H1 (cell line): ENCODE measurements at regions not wholly inside any gene's neighbourhood (a gene's known extent, or its start where the extent isn't known, plus 50 kb on each side); places are given as distances from the start of the nearest gene placed in this dataset.

Experiments used
- CTCF ChIA-PET: fragments of 300-600 bp; sonication (Branson Sonifier 250); formaldehyde crosslinking; loops from one replicate; lab custom pipeline; 2021; ENCODE audit not compliant: partially characterized antibody; lab: Charles Lee
- POLR2A ChIA-PET: fragments of 300-600 bp; sonication (Branson Sonifier 250); formaldehyde crosslinking; loops from one replicate; lab custom pipeline; 2021; ENCODE audit warnings: inconsistent platforms; ENCODE audit not compliant: partially characterized antibody; lab: Charles Lee
- DNase-seq, 2 experiments: peaks; one replicate each; pipeline versions ENCODE4 v3.0.0 to v3.0.0-alpha.2; 2010 to 2022; ENCODE audit warnings: low spot score in 2 of 2, low read depth in 1 of 2, mixed read lengths in 1 of 2
- FAIRE-seq: peaks from 2 replicates; lab custom pipeline; 2011; peaks lifted over from hg19 to GRCh38; lab: Jason Lieb, UNC
- H2AFZ ChIP-seq: 2 replicates; pipeline ENCODE4 v1.8.1; 2012; ENCODE audit warnings: low read length, inconsistent platforms
- H2AK5ac ChIP-seq: 2 replicates; pipeline ENCODE4 v1.6.1; 2013; ENCODE audit warnings: low read depth, low read length
- H2BK120ac ChIP-seq: replicated peaks from 2 replicates; pipeline ENCODE3; 2013; ENCODE audit warnings: low read depth, low read length, inconsistent platforms
- H2BK12ac ChIP-seq: 2 replicates; pipeline ENCODE4 v1.6.1; 2013; ENCODE audit warnings: low read depth, low read length
- H2BK15ac ChIP-seq: 2 replicates; pipeline ENCODE4 v1.6.1; 2013; ENCODE audit warnings: low read length
- H2BK20ac ChIP-seq: 2 replicates; pipeline ENCODE4 v1.6.1; 2013; ENCODE audit warnings: low read length
- H2BK5ac ChIP-seq: 2 replicates; pipeline ENCODE4 v1.6.1; 2013; ENCODE audit warnings: low read depth, low read length
- H3K14ac ChIP-seq: 2 replicates; pipeline ENCODE4 v1.6.1; 2013; ENCODE audit warnings: inconsistent platforms; ENCODE audit not compliant: insufficient read length
- H3K18ac ChIP-seq: 2 replicates; pipeline ENCODE4 v1.6.1; 2013; ENCODE audit warnings: low read length; ENCODE audit errors: extremely low read depth
- H3K23ac ChIP-seq: 2 replicates; pipeline ENCODE4 v1.6.1; 2013; ENCODE audit warnings: inconsistent platforms; ENCODE audit not compliant: insufficient read length
- H3K23me2 ChIP-seq: 2 replicates; pipeline ENCODE4 v1.6.1; 2013; ENCODE audit warnings: low read depth, low read length
- H3K27ac ChIP-seq: 2 replicates; pipeline ENCODE4 v1.6.1; 2011; ENCODE audit warnings: low read depth, low read length, inconsistent platforms
- H3K27me3 ChIP-seq, 4 experiments: replicated peaks in 1 of 4; 1 replicate in 1 of 4; 2 replicates in 3 of 4; pipeline versions ENCODE4 v1.6.1 to v1.8.1; 2011 to 2013; ENCODE audit warnings: low read length in 3 of 4, mild to moderate bottlenecking in 3 of 4, inconsistent platforms in 2 of 4, mixed read lengths in 2 of 4, moderate library complexity in 1 of 4; ENCODE audit not compliant: control insufficient read depth in 3 of 4, insufficient read depth in 3 of 4; ENCODE audit errors: extremely low read depth in 1 of 4
- H3K36me3 ChIP-seq, 4 experiments: 2 replicates each; pipeline versions ENCODE4 v1.6.1 to v1.8.1; 2011 to 2013; ENCODE audit warnings: mild to moderate bottlenecking in 4 of 4, low read length in 3 of 4, moderate library complexity in 2 of 4, control low read depth in 1 of 4, inconsistent platforms in 1 of 4; ENCODE audit not compliant: insufficient read depth in 4 of 4, control insufficient read depth in 2 of 4
- H3K4ac ChIP-seq: replicated peaks from 2 replicates; pipeline ENCODE3; 2013; ENCODE audit warnings: low read length, low read depth, mixed read lengths, inconsistent platforms; ENCODE audit not compliant: insufficient read length
- H3K4me1 ChIP-seq, 4 experiments: replicated peaks in 1 of 4; 1 replicate in 1 of 4; 2 replicates in 3 of 4; pipeline versions ENCODE4 v1.6.1 to v1.8.1; 2011 to 2013; ENCODE audit warnings: low read length in 3 of 4, inconsistent platforms in 2 of 4, mixed read lengths in 1 of 4; ENCODE audit not compliant: insufficient read depth in 4 of 4, control insufficient read depth in 3 of 4
- H3K4me2 ChIP-seq, 2 experiments: 2 replicates each; pipeline versions ENCODE4 v1.6.1 to v1.8.1; 2011 to 2013; ENCODE audit warnings: low read depth in 2 of 2, low read length in 2 of 2, control low read depth in 1 of 2, inconsistent platforms in 1 of 2, mild to moderate bottlenecking in 1 of 2; ENCODE audit not compliant: insufficient read depth in 1 of 2
- H3K4me3 ChIP-seq, 4 experiments: fragments of 200-600, 300-600 bp in 1 of 4; sonication (generic), shearing (Covaris generic), sonication (Bioruptor Twin) in 1 of 4; 2 replicates each; pipeline versions ENCODE4 v1.5.1 to v1.8.1; 2011 to 2016; ENCODE audit warnings: low read length in 4 of 4, low read depth in 3 of 4, control low read depth in 2 of 4, inconsistent platforms in 2 of 4, mild to moderate bottlenecking in 2 of 4, mixed read lengths in 1 of 4, moderate library complexity in 1 of 4; ENCODE audit not compliant: insufficient read depth in 2 of 4; ENCODE audit errors: extremely low read depth in 1 of 4
- H3K56ac ChIP-seq: replicated peaks from 2 replicates; pipeline ENCODE3; 2013; ENCODE audit warnings: low read depth, mild to moderate bottlenecking, mixed read lengths, low read length, inconsistent platforms; ENCODE audit not compliant: insufficient read length
- H3K79me1 ChIP-seq: 2 replicates; pipeline ENCODE4 v1.6.1; 2013; ENCODE audit warnings: low read depth, low read length, control low read depth
- H3K79me2 ChIP-seq, 2 experiments: 2 replicates each; pipeline versions ENCODE4 v1.6.1 to v1.8.1; 2012 to 2013; ENCODE audit warnings: low read length in 2 of 2, mild to moderate bottlenecking in 2 of 2, inconsistent platforms in 1 of 2; ENCODE audit not compliant: insufficient read depth in 2 of 2, control insufficient read depth in 1 of 2
- H3K9ac ChIP-seq, 4 experiments: replicated peaks in 1 of 4; 1 replicate in 1 of 4; 2 replicates in 3 of 4; pipeline versions ENCODE4 v1.6.1 to v1.8.1; 2011 to 2013; ENCODE audit warnings: low read depth in 3 of 4, low read length in 3 of 4, control low read depth in 2 of 4, mild to moderate bottlenecking in 2 of 4, moderate library complexity in 2 of 4, inconsistent platforms in 1 of 4; ENCODE audit errors: extremely low read depth in 1 of 4
- H3K9me3 ChIP-seq, 2 experiments: 2 replicates each; pipeline versions ENCODE4 v1.6.1 to v1.8.1; 2012 to 2013; ENCODE audit warnings: mild to moderate bottlenecking in 2 of 2, moderate library complexity in 2 of 2, control low read depth in 1 of 2, inconsistent platforms in 1 of 2, low read depth in 1 of 2, low read length in 1 of 2, mixed read lengths in 1 of 2; ENCODE audit not compliant: insufficient read depth in 2 of 2
- H4K20me1 ChIP-seq, 2 experiments: replicated peaks in 1 of 2; 2 replicates each; pipeline versions ENCODE3 to v1.8.1; 2011 to 2013; ENCODE audit warnings: inconsistent platforms in 2 of 2, low read length in 2 of 2, mild to moderate bottlenecking in 1 of 2; ENCODE audit not compliant: insufficient read depth in 2 of 2, control insufficient read depth in 1 of 2
- H4K5ac ChIP-seq: 2 replicates; pipeline ENCODE4 v1.6.1; 2013; ENCODE audit warnings: low read length, low read depth, mixed read lengths, inconsistent platforms; ENCODE audit not compliant: insufficient read length
- H4K8ac ChIP-seq: 2 replicates; pipeline ENCODE4 v1.8.0; 2013; ENCODE audit warnings: mild to moderate bottlenecking, moderate library complexity, low read length, inconsistent platforms; ENCODE audit not compliant: insufficient read depth; ENCODE audit errors: extremely low read depth
- H4K91ac ChIP-seq: replicated peaks from 2 replicates; pipeline ENCODE3; 2013; ENCODE audit warnings: low read length, mixed read lengths, inconsistent platforms; ENCODE audit not compliant: insufficient read length
- BRCA1 ChIP-seq: IDR thresholded peaks from 2 replicates; pipeline ENCODE4 v1.6.1; 2012; ENCODE audit warnings: low read depth, low read length, improper control_type of control experiment
- CHD2 ChIP-seq: IDR thresholded peaks from 2 replicates; pipeline ENCODE4 v1.6.1; 2012; ENCODE audit warnings: low read length, improper control_type of control experiment
- EZH2 ChIP-seq: fragments of 200-600 bp; sonication (generic); IDR thresholded peaks from 2 replicates; pipeline ENCODE4 v1.7.1; 2012; ENCODE audit warnings: low read depth, mild to moderate bottlenecking, moderate library complexity, low read length, inconsistent platforms; ENCODE audit not compliant: severe bottlenecking
- HDAC6 ChIP-seq: IDR thresholded peaks from one replicate; pipeline ENCODE4 v1.7.1; 2012; ENCODE audit warnings: low read depth, mild to moderate bottlenecking, inconsistent platforms, low read length, moderate library complexity
- MAFK ChIP-seq: IDR thresholded peaks from 2 replicates; pipeline ENCODE4 v1.6.1; 2012; ENCODE audit warnings: low read depth, mild to moderate bottlenecking, improper control_type of control experiment, low read length
- POLR2A ChIP-seq, 2 experiments: IDR thresholded peaks; 1 replicate in 1 of 2; 2 replicates in 1 of 2; pipeline ENCODE4 v1.6.1; 2011; ENCODE audit warnings: low read depth in 2 of 2, low read length in 2 of 2, mild to moderate bottlenecking in 2 of 2; ENCODE audit errors: control extremely low read depth in 1 of 2
- RAD21 ChIP-seq, 2 experiments: IDR thresholded peaks in 1 of 2; conservative IDR thresholded peaks in 1 of 2; 2 replicates each; pipeline ENCODE4 v1.6.1; 2011; ENCODE audit warnings: low read depth in 2 of 2, low read length in 2 of 2, improper control_type of control experiment in 1 of 2, inconsistent platforms in 1 of 2, mild to moderate bottlenecking in 1 of 2, moderate library complexity in 1 of 2
- RNF2 ChIP-seq: fragments of 200-900, 300-1000 bp; sonication (generic); IDR thresholded peaks from 2 replicates; pipeline ENCODE4 v1.7.1; 2016; ENCODE audit warnings: borderline replicate concordance, low read depth, mild to moderate bottlenecking, antibody characterized with exemption, low read length; ENCODE audit not compliant: poor library complexity, severe bottlenecking; ENCODE audit errors: missing control alignments
- SIRT6 ChIP-seq: IDR thresholded peaks from one replicate; pipeline ENCODE4 v1.7.1; 2012; ENCODE audit warnings: low read length, inconsistent platforms
- SRF ChIP-seq: IDR thresholded peaks from 2 replicates; pipeline ENCODE4 v1.6.1; 2011; ENCODE audit warnings: mild to moderate bottlenecking, low read depth, low read length, moderate library complexity
- TBP ChIP-seq: IDR thresholded peaks from 2 replicates; pipeline ENCODE4 v1.6.1; 2011; ENCODE audit warnings: low read depth, low read length, improper control_type of control experiment
- ZNF274 ChIP-seq: IDR thresholded peaks from 2 replicates; pipeline ENCODE4 v1.7.0; 2012; ENCODE audit warnings: low read length, borderline replicate concordance; ENCODE audit errors: extremely low read depth
- WGBS, 2 experiments: shearing (Covaris generic) in 1 of 2; methylation state at CpG; one replicate each; pipeline versions ENCODE4 v1.1.6 to v1.1.7; 2013 to 2015; ENCODE audit warnings: low lambda C conversion rate in 2 of 2, mixed read lengths in 2 of 2, inconsistent platforms in 1 of 2, low coverage in 1 of 2, missing lambda C conversion rate in 1 of 2; ENCODE audit not compliant: insufficient replicate concordance in 2 of 2, insufficient coverage in 1 of 2, insufficient read length in 1 of 2; ENCODE audit errors: extremely low coverage in 1 of 2, missing lambda C conversion rate in 1 of 2; 5-methylcytosine and 5-hydroxymethylcytosine counted together
- TF ChIP-seq, protein P1 (sequence below): IDR thresholded peaks from 2 replicates; pipeline ENCODE4 v1.6.1; 2011; ENCODE audit warnings: low read length, improper control_type of control experiment

GRCh38 chr3:106957029-106957428 lies 420.2 kb upstream of the CCDC54 start:
- H4K20me1 ChIP-seq = no peaks in the 10 kb centered on the region
- H3K27ac ChIP-seq = no peak overlapping the region
- H3K14ac ChIP-seq = no peak overlapping the region
- 87% methylated on average over 3 of the region's 3 CpGs; no CpG with 5 or more reads in 1 of the 2 experiments for WGBS, 2 experiments
- H3K4me2 ChIP-seq = no peak overlapping the region
- H2BK5ac ChIP-seq = no peak overlapping the region
- CTCF ChIA-PET = interaction anchor here (0.7 kb wide), 1 partner anchor 69 kb away, joined by 3 read pairs; no protein-coding TSS in a partner anchor
- no peak overlapping the region for H2AFZ ChIP-seq
- H3K4me3 ChIP-seq = no peak overlapping the region
- H3K56ac ChIP-seq = no peak overlapping the region
- H3K79me1 ChIP-seq = no peaks in the 10 kb centered on the region
- H3K4me1 ChIP-seq = no peaks in the 10 kb centered on the region
- peaks cover 0 to 4% (median 2%) of the 10 kb centered on the region in 4 experiments; a peak in 1 of 8 replicates for H3K36me3 ChIP-seq
- no peak overlapping the region for H4K5ac ChIP-seq
- no peak overlapping the region for H2BK15ac ChIP-seq
- TF ChIP-seq BRCA1 (no peak), MAFK (no peak), TBP (no peak), ZNF274 (no peak), HDAC6 (no peak), RNF2 (no peak), RAD21 (IDR thresholded peaks at IDR 0.05 in 1 of 2, conservative IDR thresholded peaks at IDR 0.05 in 1 of 2; ENCODE audit: low read depth in 2 of 2, low read length in 2 of 2) (no peak), SIRT6 (no peak), EZH2 (no peak), CHD2 (no peak), POLR2A (IDR thresholded peaks at IDR 0.05; ENCODE audit: control extremely low read depth in 1 of 2, low read depth in 2 of 2, low read length in 2 of 2) (no peak), SRF (no peak)
- TF ChIP-seq, protein P1, sequence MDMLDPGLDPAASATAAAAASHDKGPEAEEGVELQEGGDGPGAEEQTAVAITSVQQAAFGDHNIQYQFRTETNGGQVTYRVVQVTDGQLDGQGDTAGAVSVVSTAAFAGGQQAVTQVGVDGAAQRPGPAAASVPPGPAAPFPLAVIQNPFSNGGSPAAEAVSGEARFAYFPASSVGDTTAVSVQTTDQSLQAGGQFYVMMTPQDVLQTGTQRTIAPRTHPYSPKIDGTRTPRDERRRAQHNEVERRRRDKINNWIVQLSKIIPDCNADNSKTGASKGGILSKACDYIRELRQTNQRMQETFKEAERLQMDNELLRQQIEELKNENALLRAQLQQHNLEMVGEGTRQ = no peak
- TF ChIP-seq, all 59 proteins: peak for 0
- H3K23me2 ChIP-seq = no peaks in the 10 kb centered on the region
- H3K23ac ChIP-seq = no peak overlapping the region
- H3K18ac ChIP-seq = no peak overlapping the region
- H2AK5ac ChIP-seq = no peak overlapping the region
- DNase-seq (no peak), FAIRE-seq (no peak)
- no peaks in the 10 kb centered on the region for H3K9me3 ChIP-seq
- POLR2A ChIA-PET = no interaction called here
- H3K4ac ChIP-seq = no peak overlapping the region
- H4K91ac ChIP-seq = no peak overlapping the region
- no peaks in the 10 kb centered on the region for H3K79me2 ChIP-seq
- H4K8ac ChIP-seq = no peak overlapping the region
- no peak overlapping the region for H2BK20ac ChIP-seq
- no peak overlapping the region for H2BK120ac ChIP-seq
- no peak overlapping the region for H2BK12ac ChIP-seq
- H3K9ac ChIP-seq = no peak overlapping the region
- H3K27me3 ChIP-seq = no peaks in the 10 kb centered on the region
